Left kidney (tissue), 1 donor: ENCODE measurements at regions not wholly inside any gene's neighbourhood (a gene's known extent, or its start where the extent isn't known, plus 50 kb on each side); places are given as distances from the start of the nearest gene placed in this dataset.
"Not testable (repeated sequence)": the region's sequence is repeated elsewhere in the genome, so short reads cannot be mapped to it uniquely, and the experiment has no call there.

Experiments
- DNase-seq: peaks from one replicate; pipeline ENCODE4 v3.0.0-alpha.2; 2013

DNA sequence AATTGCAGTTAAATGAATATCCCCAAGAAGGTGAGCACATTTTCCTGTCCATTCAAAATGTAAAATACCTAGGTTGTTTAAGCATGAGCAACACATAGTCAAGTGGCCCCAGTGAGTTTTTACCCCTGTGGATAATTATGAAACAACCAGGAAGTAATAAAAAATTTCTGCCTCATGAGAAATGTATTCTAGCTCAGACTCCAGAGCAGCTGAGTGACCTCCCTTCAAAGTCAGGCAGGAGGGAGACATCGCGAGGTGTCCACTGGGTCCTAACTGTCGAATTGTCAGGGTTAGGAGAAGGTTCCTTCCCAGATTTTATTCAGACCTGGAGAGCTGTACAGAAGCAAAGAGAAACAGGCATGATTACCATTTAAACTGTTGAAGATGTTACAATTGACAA is 416.6 kb upstream of the SMIM21 start:
- no peak for DNase-seq

DNA sequence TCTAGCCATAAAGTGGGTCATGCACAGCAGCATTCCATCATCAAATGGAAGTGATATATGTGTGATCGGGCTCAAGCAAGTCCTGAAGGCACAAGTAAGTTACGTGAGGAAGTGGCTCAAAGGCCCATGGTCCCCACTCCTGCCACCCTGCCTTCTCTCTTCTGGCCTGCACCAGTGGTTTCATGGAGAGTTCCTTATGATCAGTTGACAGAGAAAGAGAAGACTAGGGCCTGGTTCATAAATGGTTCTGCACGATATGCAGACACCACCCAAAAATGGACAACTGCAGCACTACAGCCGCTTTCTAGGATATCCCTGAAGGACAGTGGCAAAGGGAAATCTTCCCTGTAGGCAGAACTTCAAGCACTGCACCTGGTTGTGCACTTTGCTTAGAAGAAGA is 412.6 kb upstream of the SMIM21 start:
- DNase-seq, result no peak

GRCh38 chr18:75839686-75840085 is 412.2 kb upstream of the SMIM21 start:
- DNase-seq, result not testable (repeated sequence)

GRCh38 chr18:75839041-75839440 is 411.5 kb upstream of the SMIM21 start:
- DNase-seq, result no peak

- no peak for DNase-seq
These were observed 409.8 kb upstream of the SMIM21 start for GRCh38 chr18:75837316-75837715.

DNA sequence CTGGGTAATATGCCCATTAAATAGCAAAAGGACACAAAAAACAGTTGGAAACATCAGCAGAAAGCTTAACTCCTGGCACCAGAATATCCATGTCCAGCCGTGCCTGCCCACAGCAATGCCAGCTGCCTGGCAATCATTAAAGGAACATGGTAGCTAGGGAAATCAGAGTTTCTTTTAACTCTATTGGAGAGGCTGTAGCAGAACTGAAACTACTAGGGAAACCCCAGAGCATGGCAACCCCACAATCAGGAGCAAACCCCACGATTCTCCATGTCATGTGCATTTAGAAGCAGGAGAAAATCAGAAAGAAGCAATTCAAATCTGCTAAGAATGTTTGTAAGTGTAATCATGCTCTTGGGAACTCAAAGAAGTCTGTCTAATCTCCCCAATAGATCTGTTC is 409.0 kb upstream of the SMIM21 start:
- no peak for DNase-seq

- DNase-seq, result no peak
These were observed 404.5 kb upstream of the SMIM21 start for GRCh38 chr18:75831960-75832359.

DNA sequence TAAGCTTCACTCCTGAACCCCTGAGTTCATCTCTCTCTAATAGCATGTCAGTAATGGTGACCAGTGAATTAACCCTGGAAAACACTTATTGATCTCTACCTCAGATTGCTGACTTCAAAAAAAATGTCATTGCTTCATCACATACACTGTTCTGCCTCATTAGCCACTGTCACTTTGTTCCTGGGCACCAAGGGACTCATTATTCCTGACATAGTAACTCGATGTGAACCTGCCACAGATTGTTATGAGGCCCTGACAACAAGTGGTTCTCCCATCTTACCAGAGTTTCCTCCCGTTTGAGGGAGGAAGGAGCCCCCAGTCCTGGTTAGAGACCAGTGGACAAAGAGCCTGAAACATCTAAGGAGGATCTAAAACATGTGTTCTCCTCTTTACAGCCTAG is 403.3 kb upstream of the SMIM21 start:
- no peak for DNase-seq

DNA sequence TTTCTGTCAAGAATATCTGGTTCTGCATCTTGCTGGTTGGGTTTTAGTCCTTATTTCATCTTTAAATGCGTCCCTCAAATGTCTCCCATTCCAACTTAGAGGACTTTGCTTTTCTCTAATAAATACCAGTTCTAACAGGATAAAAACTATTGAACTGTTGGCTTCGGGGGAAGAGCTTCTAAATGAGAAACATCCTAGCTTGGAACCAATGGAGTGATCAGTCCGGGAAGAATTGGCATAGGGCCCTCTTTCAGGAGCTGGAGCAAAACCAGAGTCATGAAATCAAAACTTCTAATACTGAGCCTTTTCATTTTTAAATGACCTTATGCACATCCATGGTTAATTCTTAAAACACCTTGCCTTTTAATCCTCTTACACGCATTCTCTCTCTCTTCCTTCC is 401.6 kb upstream of the SMIM21 start:
- no peak for DNase-seq

DNA sequence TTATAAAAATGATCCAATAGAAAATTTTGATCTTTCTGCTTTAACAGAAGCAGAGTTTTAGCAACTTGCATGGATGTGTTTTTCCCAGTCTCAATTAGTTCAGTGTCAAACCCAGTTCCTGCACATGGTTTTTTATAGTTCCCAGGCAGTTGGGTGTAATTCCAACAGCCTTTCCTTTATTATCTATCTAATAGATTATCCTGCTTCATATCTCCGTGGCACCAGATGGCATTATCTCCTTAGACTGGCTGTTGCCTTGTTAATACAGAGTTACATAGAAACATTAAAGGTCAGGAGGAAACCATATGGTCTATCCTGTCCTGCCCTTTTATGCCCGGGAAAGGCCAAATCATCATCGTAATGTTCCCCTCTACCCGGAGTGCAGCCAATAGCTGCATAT is 400.9 kb upstream of the SMIM21 start:
- DNase-seq, result no peak

GRCh38 chr18:75827751-75828287 is 400.3 kb upstream of the SMIM21 start:
- DNase-seq, result no peak

DNA sequence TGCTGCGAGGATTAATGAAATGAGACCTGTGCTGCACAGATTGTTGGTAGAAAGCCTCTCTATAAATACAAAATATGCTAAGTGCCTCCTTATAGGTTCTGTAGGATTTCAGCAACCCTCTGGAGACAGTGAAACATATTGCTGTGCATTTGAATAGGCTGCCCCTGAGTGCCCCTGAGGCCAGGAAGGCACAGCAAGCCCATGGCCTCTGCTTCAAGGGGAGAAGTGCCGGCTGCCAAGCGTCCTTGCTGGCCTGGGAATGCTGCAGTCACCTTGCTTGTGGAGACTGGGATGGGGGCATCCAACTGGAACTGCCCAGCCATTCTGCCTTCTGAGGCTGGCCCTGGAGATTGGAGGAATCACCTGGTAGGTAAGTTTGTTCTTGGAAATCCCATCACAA is 397.2 kb upstream of the SMIM21 start:
- no peak for DNase-seq

DNA sequence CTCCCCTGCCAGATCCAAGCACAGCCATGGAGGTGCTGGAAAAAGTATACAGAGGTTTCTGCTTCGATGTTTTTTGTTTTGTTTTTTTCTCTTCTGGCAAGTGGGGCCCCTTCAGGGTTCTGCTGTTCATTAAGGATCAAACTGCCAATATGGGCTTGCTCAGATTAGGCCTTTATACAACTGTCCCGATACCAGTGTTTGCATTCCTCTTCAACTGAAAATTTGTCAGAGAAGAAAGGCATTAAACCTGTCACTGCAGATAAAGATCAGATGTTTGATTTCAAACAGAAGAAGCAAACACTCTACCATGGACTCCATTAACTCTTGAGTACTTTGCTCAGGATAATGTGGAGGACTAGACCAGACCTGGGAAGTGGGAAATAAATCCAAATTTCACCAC is 396.0 kb upstream of the SMIM21 start:
- no peak for DNase-seq

- DNase-seq, result no peak
These were observed 390.9 kb upstream of the SMIM21 start for GRCh38 chr18:75818383-75818782.

GRCh38 chr18:75815767-75816166 is 388.3 kb upstream of the SMIM21 start:
- DNase-seq, result no peak

DNA sequence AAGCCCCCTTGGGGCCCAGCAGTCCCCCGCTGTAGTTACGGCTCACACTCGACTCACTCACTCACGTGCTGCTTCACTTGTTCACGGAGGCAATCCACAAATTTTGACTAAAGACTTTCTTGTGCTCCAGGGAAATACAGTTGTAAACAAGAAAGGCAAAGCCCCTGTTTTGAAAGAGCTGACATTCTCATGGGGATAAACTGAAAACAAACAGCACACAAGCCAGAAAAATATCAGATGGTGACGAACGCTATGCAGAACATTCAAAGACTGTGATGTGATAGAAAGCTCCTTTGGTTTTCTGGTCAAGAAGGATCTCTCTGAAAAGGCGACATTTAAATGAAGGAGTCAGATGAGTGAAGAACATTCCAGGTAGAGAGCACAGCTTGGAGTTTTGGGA is 385.3 kb upstream of the SMIM21 start:
- DNase-seq, result no peak

- no peak for DNase-seq
These were observed 383.6 kb upstream of the SMIM21 start for GRCh38 chr18:75810961-75811551.

DNA sequence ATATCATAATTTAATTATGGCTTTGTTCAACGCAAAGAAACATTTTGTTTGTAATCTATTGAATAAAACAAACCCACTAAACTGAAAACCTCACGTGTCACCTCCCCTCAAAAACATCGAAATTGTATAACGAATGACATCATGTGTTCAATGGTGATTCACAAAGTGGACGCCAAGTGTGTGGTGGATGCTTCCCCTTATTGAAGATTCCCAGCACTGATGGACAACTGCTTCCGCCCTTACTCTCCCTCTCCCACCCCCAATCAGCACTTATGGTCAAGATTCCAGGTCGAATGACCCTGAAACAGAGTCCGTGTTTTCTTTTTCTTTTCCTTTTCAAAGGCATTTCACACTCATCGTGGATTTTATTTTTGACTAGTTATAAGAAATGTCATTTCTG is 383.0 kb upstream of the SMIM21 start:
- no peak for DNase-seq

GRCh38 chr18:75809926-75810255 is 382.4 kb upstream of the SMIM21 start:
- DNase-seq, result peak; percentile 59

GRCh38 chr18:75809151-75809925 is 381.8 kb upstream of the SMIM21 start:
- no peak for DNase-seq

- no peak for DNase-seq
These were observed 377.8 kb upstream of the SMIM21 start for GRCh38 chr18:75805265-75805664.

GRCh38 chr18:75802681-75803080 is 375.2 kb upstream of the SMIM21 start:
- no peak for DNase-seq

DNA sequence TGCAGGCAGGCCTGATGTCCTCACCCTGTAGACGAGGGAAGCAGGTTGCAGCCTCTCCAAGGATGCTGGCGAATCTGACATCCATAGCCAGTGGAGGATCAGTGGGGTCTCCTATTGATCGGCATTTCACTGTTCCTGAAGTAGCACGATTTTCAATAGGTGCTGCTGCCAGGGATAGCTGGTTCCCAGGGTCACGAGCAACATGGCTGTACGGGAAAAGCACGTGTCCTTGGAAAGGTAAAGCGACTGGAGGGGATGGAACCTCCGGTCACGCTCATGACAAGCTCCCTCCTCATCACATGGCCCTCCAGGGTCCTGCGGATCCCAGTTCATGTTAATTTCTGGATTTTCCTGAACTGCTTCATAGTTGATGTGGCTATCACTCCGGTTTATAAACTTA is 373.7 kb upstream of the SMIM21 start:
- no peak for DNase-seq

- DNase-seq, result no peak
These were observed 372.8 kb upstream of the SMIM21 start for GRCh38 chr18:75800331-75800648.
